Nephron (organoid): ENCODE measurements at regions not wholly inside any gene's neighbourhood (a gene's known extent, or its start where the extent isn't known, plus 50 kb on each side); places are given as distances from the start of the nearest gene placed in this dataset.

Experiments used
- H3K27ac Mint-ChIP-seq, 3 experiments: 2 replicates each; pipeline ENCODE4 v1.8.0; 2020; ENCODE audit warnings: mixed read lengths in 3 of 3, mild to moderate bottlenecking in 2 of 3, moderate library complexity in 1 of 3
- H3K27me3 Mint-ChIP-seq: 2 replicates; pipeline ENCODE4 v1.8.0; 2021; ENCODE audit warnings: low read depth, mild to moderate bottlenecking, moderate library complexity, mixed read lengths
- H3K36me3 Mint-ChIP-seq: 2 replicates; pipeline ENCODE4 v1.8.0; 2020; ENCODE audit warnings: low read depth, mixed read lengths
- H3K4me1 Mint-ChIP-seq: 2 replicates; pipeline ENCODE4 v1.8.0; 2020; ENCODE audit warnings: mixed read lengths
- H3K4me3 Mint-ChIP-seq, 3 experiments: 2 replicates each; pipeline ENCODE4 v1.8.0; 2020; ENCODE audit warnings: mild to moderate bottlenecking in 3 of 3, mixed read lengths in 3 of 3, moderate library complexity in 2 of 3
- H3K9me3 Mint-ChIP-seq: 2 replicates; pipeline ENCODE4 v1.8.0; 2020; ENCODE audit warnings: mixed read lengths
- CTCF ChIP-seq, 3 experiments: fragments of 200-600 bp; sonication (generic); IDR thresholded peaks; one replicate each; pipeline ENCODE4 v1.5.0; 2021; ENCODE audit warnings: antibody characterized with exemption in 3 of 3; ENCODE audit not compliant: unreplicated experiment in 3 of 3

GRCh38 chr14:60563113-60563512 lies 54.2 kb downstream of the SIX6 start:
- H3K27ac Mint-ChIP-seq, result peak overlapping the region in 2 of 3 experiments; percentile 61 to 91
- H3K4me1 Mint-ChIP-seq, result peaks cover 21% of the 10 kb centered on the region
- H3K4me3 Mint-ChIP-seq, result peak overlapping the region in 1 of 3 experiments; percentile 22

GRCh38 chr14:60565211-60565610 lies 56.3 kb downstream of the SIX6 start:
- no peak overlapping the region for H3K27ac Mint-ChIP-seq
- TF ChIP-seq CTCF (IDR thresholded peaks at IDR 0.05; ENCODE audit: unreplicated experiment in 3 of 3), result no peak
- H3K4me1 Mint-ChIP-seq, result peaks cover 21% of the 10 kb centered on the region
- no peaks in the 10 kb centered on the region for H3K27me3 Mint-ChIP-seq
- H3K36me3 Mint-ChIP-seq, result no peaks in the 10 kb centered on the region
- H3K4me3 Mint-ChIP-seq, result no peak overlapping the region
- H3K9me3 Mint-ChIP-seq, result no peaks in the 10 kb centered on the region

More at GRCh38 chr14:60563113-60563512, 54.2 kb downstream of the SIX6 start:
- Mint-ChIP-seq H3K9me3 (no peaks in the 10 kb centered on the region), H3K36me3 (no peaks in the 10 kb centered on the region), H3K27me3 (no peaks in the 10 kb centered on the region)
- no peak for TF ChIP-seq CTCF (IDR thresholded peaks at IDR 0.05; ENCODE audit: unreplicated experiment in 3 of 3)

- Mint-ChIP-seq H3K4me3 (no peak overlapping the region), H3K4me1 (peaks cover 21% of the 10 kb centered on the region), H3K27ac (no peak overlapping the region), H3K27me3 (no peaks in the 10 kb centered on the region), H3K36me3 (no peaks in the 10 kb centered on the region), H3K9me3 (no peaks in the 10 kb centered on the region)
- TF ChIP-seq CTCF (IDR thresholded peaks at IDR 0.05; ENCODE audit: unreplicated experiment in 3 of 3), result no peak
Measured at GRCh38 chr14:60566101-60566500, 57.2 kb downstream of the SIX6 start.

GRCh38 chr14:60573943-60574495 lies 65.1 kb downstream of the SIX6 start:
- Mint-ChIP-seq H3K27me3 (no peaks in the 10 kb centered on the region), H3K36me3 (no peaks in the 10 kb centered on the region), H3K9me3 (peaks cover 7% of the 10 kb centered on the region), H3K4me1 (no peaks in the 10 kb centered on the region), H3K4me3 (no peak overlapping the region), H3K27ac (no peak overlapping the region)
- TF ChIP-seq CTCF (IDR thresholded peaks at IDR 0.05; ENCODE audit: unreplicated experiment in 3 of 3), result no peak

- Mint-ChIP-seq H3K9me3 (peaks cover 7% of the 10 kb centered on the region), H3K27me3 (no peaks in the 10 kb centered on the region), H3K4me1 (no peaks in the 10 kb centered on the region), H3K27ac (no peak overlapping the region), H3K4me3 (no peak overlapping the region), H3K36me3 (no peaks in the 10 kb centered on the region)
- TF ChIP-seq CTCF (IDR thresholded peaks at IDR 0.05; ENCODE audit: unreplicated experiment in 3 of 3), result no peak
Measured at GRCh38 chr14:60575008-60575407, 66.1 kb downstream of the SIX6 start.

- no peak for TF ChIP-seq CTCF (IDR thresholded peaks at IDR 0.05; ENCODE audit: unreplicated experiment in 3 of 3)
- Mint-ChIP-seq H3K4me3 (no peak overlapping the region), H3K36me3 (no peaks in the 10 kb centered on the region), H3K9me3 (no peaks in the 10 kb centered on the region), H3K27ac (no peak overlapping the region), H3K27me3 (no peaks in the 10 kb centered on the region), H3K4me1 (no peaks in the 10 kb centered on the region)
Measured at GRCh38 chr14:60585676-60586075, 63.6 kb downstream of the SIX1 start.
